Endodermal cell (in vitro differentiated cells): ENCODE measurements at regions not wholly inside any gene's neighbourhood (a gene's known extent, or its start where the extent isn't known, plus 50 kb on each side); places are given as distances from the start of the nearest gene placed in this dataset.

Experiments
- DNase-seq: peaks from one replicate; pipeline ENCODE4 v3.0.0-alpha.2; 2017
- H3K27ac ChIP-seq: 2 replicates; pipeline ENCODE4 v1.5.1; 2013; ENCODE audit warnings: mild to moderate bottlenecking, low read depth, low read length, moderate library complexity
- H3K27me3 ChIP-seq: 2 replicates; pipeline ENCODE4 v1.6.1; 2013; ENCODE audit warnings: mild to moderate bottlenecking, low read length, moderate library complexity; ENCODE audit not compliant: insufficient read depth, control insufficient read depth, poor library complexity, severe bottlenecking
- H3K36me3 ChIP-seq: 2 replicates; pipeline ENCODE4 v1.7.0; 2013; ENCODE audit warnings: mild to moderate bottlenecking, low read length, moderate library complexity; ENCODE audit not compliant: control insufficient read depth, insufficient read depth
- H3K4me1 ChIP-seq: one replicate; pipeline ENCODE4 v1.7.0; 2013; ENCODE audit warnings: low read length; ENCODE audit not compliant: control insufficient read depth, insufficient read depth
- H3K4me3 ChIP-seq: 2 replicates; pipeline ENCODE4 v1.5.1; 2013; ENCODE audit warnings: mild to moderate bottlenecking, low read length, moderate library complexity
- H3K9ac ChIP-seq: 2 replicates; pipeline ENCODE4 v1.6.1; 2013; ENCODE audit warnings: mild to moderate bottlenecking, low read length, moderate library complexity; ENCODE audit not compliant: poor library complexity, severe bottlenecking; ENCODE audit errors: extremely low read depth
- H3K9me3 ChIP-seq: 2 replicates; pipeline ENCODE4 v1.6.1; 2013; ENCODE audit warnings: mild to moderate bottlenecking, low read length, moderate library complexity; ENCODE audit not compliant: control insufficient read depth
- H3K27ac Mint-ChIP-seq: 2 replicates; pipeline ENCODE4 v1.8.0; 2020; ENCODE audit warnings: mixed read lengths
- H3K27me3 Mint-ChIP-seq: 2 replicates; pipeline ENCODE4 v1.8.0; 2021; ENCODE audit warnings: mild to moderate bottlenecking, mixed read lengths; ENCODE audit not compliant: insufficient read depth
- H3K36me3 Mint-ChIP-seq: 2 replicates; pipeline ENCODE4 v1.8.0; 2020; ENCODE audit warnings: low read depth, mixed read lengths
- H3K4me1 Mint-ChIP-seq: 2 replicates; pipeline ENCODE4 v1.8.0; 2020; ENCODE audit warnings: mixed read lengths
- H3K4me3 Mint-ChIP-seq: 2 replicates; pipeline ENCODE4 v1.8.0; 2020; ENCODE audit warnings: mild to moderate bottlenecking, moderate library complexity, mixed read lengths
- H3K9me3 Mint-ChIP-seq: 2 replicates; pipeline ENCODE4 v1.8.0; 2020; ENCODE audit warnings: mild to moderate bottlenecking, mixed read lengths
- CTCF ChIP-seq: fragments of 200-600 bp; sonication (generic); conservative IDR thresholded peaks from 2 replicates; pipeline ENCODE4 v1.5.0; 2021; ENCODE audit warnings: antibody characterized with exemption, mild to moderate bottlenecking
- WGBS, 2 experiments: methylation state at CpG; one replicate each; pipeline versions ENCODE4 v1.1.5 to v1.1.7; 2013; ENCODE audit warnings: missing lambda C conversion rate in 2 of 2, mixed read lengths in 1 of 2; ENCODE audit not compliant: insufficient coverage in 1 of 2, insufficient read length in 1 of 2; 5-methylcytosine and 5-hydroxymethylcytosine counted together

GRCh38 chr4:121243485-121243884, 79.4 kb upstream of the TNIP3 start:
- no peaks in the 10 kb centered on the region for H3K27me3 Mint-ChIP-seq
- no peak for TF ChIP-seq CTCF
- WGBS, 2 experiments, result 68% methylated on average over 5 of the region's 7 CpGs; no CpG with 5 or more reads in 1 of the 2 experiments

GRCh38 chr4:121242188-121242750, 78.1 kb upstream of the TNIP3 start:
- H3K27ac ChIP-seq, result no peak overlapping the region
- Mint-ChIP-seq H3K27ac (no peak overlapping the region), H3K9me3 (peaks cover 11% of the 10 kb centered on the region), H3K27me3 (no peaks in the 10 kb centered on the region), H3K36me3 (peaks cover 4% of the 10 kb centered on the region), H3K4me3 (no peak overlapping the region), H3K4me1 (peaks cover 15% of the 10 kb centered on the region)
- H3K36me3 ChIP-seq, result no peaks in the 10 kb centered on the region
- no peaks in the 10 kb centered on the region for H3K9me3 ChIP-seq
- WGBS, 2 experiments, result 94 to 100% methylated on average over 1 of the region's 1 CpG
- H3K9ac ChIP-seq, result no peak overlapping the region
- H3K27me3 ChIP-seq, result no peaks in the 10 kb centered on the region
- TF ChIP-seq CTCF, result no peak
- H3K4me1 ChIP-seq, result no peaks in the 10 kb centered on the region
- no peak for DNase-seq
- no peak overlapping the region for H3K4me3 ChIP-seq

More at GRCh38 chr4:121243485-121243884, 79.4 kb upstream of the TNIP3 start:
- no peak overlapping the region for H3K27ac Mint-ChIP-seq
- no peak overlapping the region for H3K4me3 Mint-ChIP-seq
- Histone ChIP-seq H3K9me3 (no peaks in the 10 kb centered on the region), H3K9ac (no peak overlapping the region), H3K36me3 (no peaks in the 10 kb centered on the region), H3K27ac (no peak overlapping the region), H3K27me3 (no peaks in the 10 kb centered on the region), H3K4me3 (no peak overlapping the region), H3K4me1 (no peaks in the 10 kb centered on the region)
- DNase-seq, result no peak
- no peaks in the 10 kb centered on the region for H3K36me3 Mint-ChIP-seq
- H3K4me1 Mint-ChIP-seq, result peaks cover 15% of the 10 kb centered on the region
- H3K9me3 Mint-ChIP-seq, result peaks cover 3% of the 10 kb centered on the region

GRCh38 chr4:121239951-121240350, 75.8 kb upstream of the TNIP3 start:
- Histone ChIP-seq H3K36me3 (no peaks in the 10 kb centered on the region), H3K9me3 (no peaks in the 10 kb centered on the region), H3K4me3 (no peak overlapping the region), H3K27ac (no peak overlapping the region), H3K27me3 (no peaks in the 10 kb centered on the region), H3K4me1 (no peaks in the 10 kb centered on the region), H3K9ac (no peak overlapping the region)
- Mint-ChIP-seq H3K27me3 (no peaks in the 10 kb centered on the region), H3K4me1 (peaks cover 7% of the 10 kb centered on the region), H3K9me3 (peaks cover 14% of the 10 kb centered on the region), H3K4me3 (no peak overlapping the region), H3K36me3 (peaks cover 4% of the 10 kb centered on the region), H3K27ac (no peak overlapping the region)
- TF ChIP-seq CTCF, result no peak
- no peak for DNase-seq
- WGBS, 2 experiments, result 85 to 100% methylated on average over 1 to 2 of the region's 2 CpGs
